HUES64 (cell line): ENCODE measurements at regions not wholly inside any gene's neighbourhood (a gene's known extent, or its start where the extent isn't known, plus 50 kb on each side); places are given as distances from the start of the nearest gene placed in this dataset.

Experiments used
- H3K27ac ChIP-seq: 2 replicates; pipeline ENCODE4 v1.7.0; 2013; ENCODE audit warnings: low read depth, low read length, inconsistent platforms
- H3K27me3 ChIP-seq: 2 replicates; pipeline ENCODE4 v1.6.1; 2013; ENCODE audit warnings: mild to moderate bottlenecking, low read length; ENCODE audit not compliant: insufficient read depth
- H3K36me3 ChIP-seq: 2 replicates; pipeline ENCODE4 v1.6.1; 2013; ENCODE audit warnings: mild to moderate bottlenecking, low read length; ENCODE audit not compliant: insufficient read depth
- H3K4me1 ChIP-seq: 2 replicates; pipeline ENCODE4 v1.6.1; 2013; ENCODE audit warnings: mild to moderate bottlenecking, low read length, moderate library complexity; ENCODE audit not compliant: insufficient read depth
- H3K4me3 ChIP-seq: 2 replicates; pipeline ENCODE4 v1.5.1; 2013; ENCODE audit warnings: mild to moderate bottlenecking, low read length, moderate library complexity
- H3K9ac ChIP-seq: 2 replicates; pipeline ENCODE4 v1.6.1; 2013; ENCODE audit warnings: mild to moderate bottlenecking, low read depth, low read length
- H3K9me3 ChIP-seq: 2 replicates; pipeline ENCODE4 v1.6.1; 2013; ENCODE audit warnings: low read depth, low read length; ENCODE audit not compliant: insufficient read depth
- WGBS: fragments of 150-250, 120-280 bp; methylation state at CpG from one replicate; pipeline ENCODE4 v1.1.7; 2013; ENCODE audit warnings: missing lambda C conversion rate; 5-methylcytosine and 5-hydroxymethylcytosine counted together

DNA sequence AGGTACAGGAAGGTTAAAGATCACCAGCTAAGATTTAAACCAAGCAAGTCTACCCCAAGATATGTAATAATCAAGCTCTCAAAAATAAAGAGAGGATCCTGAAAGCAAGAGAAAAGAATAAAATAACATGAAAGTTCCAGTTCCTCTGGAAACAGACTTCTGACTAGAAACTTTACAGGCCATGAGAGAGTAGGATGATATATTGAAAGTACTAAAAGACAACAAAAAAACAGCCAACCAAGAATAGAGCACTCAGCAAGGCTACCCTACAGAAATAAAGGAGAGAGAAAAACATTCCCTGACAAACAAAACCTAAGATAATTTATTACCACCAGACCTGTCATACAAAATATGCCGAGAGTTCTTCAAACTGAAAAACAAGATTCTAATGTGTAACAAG lies 450.5 kb downstream of the ARAP2 start:
- H3K27me3 ChIP-seq, result no peaks in the 10 kb centered on the region
- no peak overlapping the region for H3K9ac ChIP-seq

DNA sequence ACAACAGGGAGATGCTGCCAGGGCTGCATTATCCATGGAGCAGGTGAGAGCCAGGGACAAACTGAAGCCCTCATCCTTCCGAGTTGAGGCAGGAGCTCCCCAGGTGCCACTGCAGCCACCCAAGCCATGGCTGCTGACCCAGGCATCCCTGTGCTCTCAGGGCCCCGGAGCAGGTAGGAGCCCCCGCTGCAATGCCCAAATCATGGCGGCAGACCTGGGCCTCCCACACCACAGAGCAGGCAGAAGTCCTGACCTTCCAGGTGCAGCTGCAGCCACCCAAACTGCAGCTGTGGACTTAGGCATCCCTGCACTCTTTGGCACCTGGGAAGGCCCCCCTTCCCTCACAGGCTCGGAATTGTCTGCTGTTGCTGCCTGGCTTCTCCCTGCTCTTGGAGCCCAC lies 443.6 kb downstream of the ARAP2 start:
- no peaks in the 10 kb centered on the region for H3K36me3 ChIP-seq
- no peaks in the 10 kb centered on the region for H3K27me3 ChIP-seq
- no peak overlapping the region for H3K9ac ChIP-seq
- no peak overlapping the region for H3K27ac ChIP-seq
- WGBS, result 95% methylated on average over 5 of the region's 5 CpGs
- H3K4me3 ChIP-seq, result no peak overlapping the region
- H3K4me1 ChIP-seq, result no peaks in the 10 kb centered on the region
- peaks cover 21% of the 10 kb centered on the region; the same call in 1 of the 2 replicates for H3K9me3 ChIP-seq

More for the DNA sequence above, 450.5 kb downstream of the ARAP2 start:
- Histone ChIP-seq H3K4me3 (no peak overlapping the region), H3K4me1 (no peaks in the 10 kb centered on the region), H3K9me3 (peaks cover 20% of the 10 kb centered on the region; the same call in 1 of the 2 replicates), H3K36me3 (no peaks in the 10 kb centered on the region), H3K27ac (no peak overlapping the region)
- WGBS, result no CpG with 5 or more reads among the region's 1 CpG

DNA sequence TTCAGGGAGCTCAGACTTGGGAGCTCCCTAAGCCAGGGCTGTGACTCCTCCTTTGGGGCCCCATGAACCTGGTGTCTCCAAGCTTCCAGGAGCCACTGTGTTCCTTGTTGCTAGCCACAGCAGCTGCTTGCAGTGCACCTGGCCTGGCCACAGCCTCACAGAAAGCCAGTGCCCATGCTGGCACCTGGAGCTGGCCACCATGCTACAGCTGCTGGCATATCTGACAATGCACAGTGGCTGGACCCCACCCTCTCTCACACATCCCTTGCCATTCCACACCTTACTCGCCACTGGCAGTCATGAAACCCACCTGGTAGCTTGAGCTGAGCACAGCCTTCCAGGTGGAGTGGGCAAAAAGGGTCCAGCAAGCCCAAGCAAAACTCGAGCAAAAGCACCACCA lies 441.7 kb downstream of the ARAP2 start:
- H3K27ac ChIP-seq, result no peak overlapping the region
- no peaks in the 10 kb centered on the region for H3K4me1 ChIP-seq
- no peaks in the 10 kb centered on the region for H3K36me3 ChIP-seq
- 0 out of 2 replicates have a peak, but pooled peaks cover 4% of the 10 kb centered on the region for H3K9me3 ChIP-seq
- 92% methylated on average over 2 of the region's 2 CpGs for WGBS
- H3K4me3 ChIP-seq, result no peak overlapping the region
- no peaks in the 10 kb centered on the region for H3K27me3 ChIP-seq
- no peak overlapping the region for H3K9ac ChIP-seq

DNA sequence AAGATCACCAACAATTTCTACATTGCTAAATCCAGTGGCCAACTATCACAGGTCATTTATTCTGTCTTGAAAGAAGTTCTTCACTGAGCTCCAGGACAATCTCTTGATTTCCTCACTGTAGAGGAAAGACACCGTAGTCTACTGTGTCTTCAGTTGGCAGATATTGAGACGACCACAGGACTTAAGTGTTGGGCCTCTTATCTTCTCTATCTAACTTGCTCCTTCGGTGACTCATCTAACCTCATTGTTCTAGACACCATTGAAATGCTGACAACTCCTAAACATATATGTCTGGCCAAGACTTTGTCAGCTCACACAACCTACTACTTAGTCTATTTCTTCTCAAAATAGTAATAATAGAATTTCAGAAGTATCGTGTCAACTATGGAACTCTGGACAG lies 425.8 kb downstream of the ARAP2 start:
- no peak overlapping the region for H3K27ac ChIP-seq
- WGBS, result 88% methylated on average over 4 of the region's 4 CpGs
- no peak overlapping the region for H3K4me3 ChIP-seq
- no peaks in the 10 kb centered on the region for H3K9me3 ChIP-seq
- no peaks in the 10 kb centered on the region for H3K36me3 ChIP-seq
- H3K9ac ChIP-seq, result no peak overlapping the region
- no peaks in the 10 kb centered on the region for H3K27me3 ChIP-seq
- no peaks in the 10 kb centered on the region; the same call in 1 of the 2 replicates for H3K4me1 ChIP-seq

DNA sequence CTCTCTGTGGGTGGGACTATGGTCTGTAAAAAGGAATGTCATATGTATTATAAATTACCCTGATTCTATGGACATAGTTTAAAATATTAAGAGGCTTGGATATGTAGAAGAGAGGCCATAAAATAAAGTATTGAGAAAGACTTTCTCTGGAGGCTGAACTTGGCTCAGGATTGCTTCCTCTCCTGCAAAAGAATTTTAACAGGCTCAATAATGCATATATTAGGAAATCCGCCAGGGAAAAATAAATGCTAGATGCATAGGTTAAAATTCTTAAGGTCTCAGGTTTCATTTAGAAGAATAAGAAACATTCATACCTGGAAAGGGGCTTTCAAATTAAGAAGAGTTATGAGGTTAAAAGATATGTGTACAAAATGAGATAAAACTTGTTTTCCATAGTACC lies 424.3 kb downstream of the ARAP2 start:
- Histone ChIP-seq H3K27me3 (no peaks in the 10 kb centered on the region), H3K4me1 (no peaks in the 10 kb centered on the region; the same call in 1 of the 2 replicates), H3K9me3 (no peaks in the 10 kb centered on the region), H3K36me3 (no peaks in the 10 kb centered on the region), H3K4me3 (no peak overlapping the region), H3K27ac (no peak overlapping the region), H3K9ac (no peak overlapping the region)
- 100% methylated on average over 1 of the region's 1 CpG for WGBS

DNA sequence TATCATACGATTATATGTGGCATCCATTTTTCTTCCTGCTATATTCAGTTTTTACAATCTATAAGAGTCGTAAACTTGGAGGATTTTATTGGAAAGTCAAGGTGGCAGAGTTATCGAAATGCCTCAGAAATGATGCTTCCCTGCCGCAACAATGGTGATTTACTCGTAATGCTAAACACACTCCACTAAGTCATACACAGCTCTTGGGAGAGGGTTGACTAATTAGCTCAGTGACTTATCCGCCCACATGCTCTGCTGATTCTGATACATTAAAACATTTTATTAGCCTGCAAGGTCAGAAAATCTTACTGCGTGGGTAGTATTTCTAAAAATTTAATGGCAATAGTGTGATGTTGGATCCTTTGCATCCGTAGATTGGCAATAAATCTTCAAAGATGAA lies 420.1 kb downstream of the ARAP2 start:
- no peaks in the 10 kb centered on the region for H3K36me3 ChIP-seq
- H3K27ac ChIP-seq, result no peak overlapping the region
- H3K4me1 ChIP-seq, result no peaks in the 10 kb centered on the region; the same call in 1 of the 2 replicates
- H3K4me3 ChIP-seq, result no peak overlapping the region
- 93% methylated on average over 6 of the region's 8 CpGs for WGBS
- H3K9ac ChIP-seq, result no peak overlapping the region
- H3K27me3 ChIP-seq, result no peaks in the 10 kb centered on the region
- H3K9me3 ChIP-seq, result no peaks in the 10 kb centered on the region

DNA sequence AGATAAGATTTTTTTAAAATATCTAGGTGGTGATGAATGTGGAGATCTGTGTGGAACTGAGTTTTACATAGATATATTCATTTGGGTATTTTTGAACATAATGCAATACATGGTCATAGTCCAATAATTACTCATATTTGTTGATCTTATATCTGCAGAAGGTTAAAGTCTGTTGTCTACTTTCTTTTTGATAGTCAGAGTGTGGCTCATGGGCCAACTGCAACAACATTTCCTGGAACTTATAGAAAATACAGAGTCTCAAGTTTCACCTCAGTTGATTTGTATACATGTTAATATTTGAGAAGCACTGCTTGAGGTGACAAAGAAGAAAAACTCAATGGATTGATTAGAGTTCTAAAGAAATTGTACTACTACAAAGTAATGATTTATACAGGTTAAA lies 408.4 kb downstream of the ARAP2 start:
- Histone ChIP-seq H3K4me1 (no peaks in the 10 kb centered on the region), H3K27ac (no peak overlapping the region), H3K4me3 (no peak overlapping the region), H3K36me3 (no peaks in the 10 kb centered on the region), H3K27me3 (no peaks in the 10 kb centered on the region), H3K9me3 (no peaks in the 10 kb centered on the region), H3K9ac (no peak overlapping the region)

DNA sequence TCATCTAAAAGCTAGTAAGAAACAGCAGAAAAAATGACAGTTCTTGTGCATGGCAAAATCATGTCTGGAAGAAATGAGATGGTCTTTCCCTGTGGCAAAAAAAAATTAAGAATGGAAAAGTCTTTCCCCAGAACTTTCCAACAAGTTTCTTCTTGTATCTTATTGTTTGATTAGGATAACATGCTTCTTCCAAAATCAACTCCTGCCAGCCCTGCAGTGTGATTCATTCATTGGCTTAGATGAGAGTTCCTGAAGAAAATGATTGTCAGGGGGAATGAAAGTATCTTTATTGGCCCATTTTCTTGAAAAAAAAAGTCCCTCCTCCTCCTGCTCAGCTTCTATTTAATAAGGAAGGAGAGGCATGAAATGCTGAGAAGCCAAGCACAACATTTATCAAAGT lies 407.7 kb downstream of the ARAP2 start:
- Histone ChIP-seq H3K9ac (no peak overlapping the region), H3K27ac (no peak overlapping the region), H3K27me3 (no peaks in the 10 kb centered on the region), H3K4me3 (no peak overlapping the region), H3K36me3 (no peaks in the 10 kb centered on the region), H3K4me1 (no peaks in the 10 kb centered on the region), H3K9me3 (no peaks in the 10 kb centered on the region)

DNA sequence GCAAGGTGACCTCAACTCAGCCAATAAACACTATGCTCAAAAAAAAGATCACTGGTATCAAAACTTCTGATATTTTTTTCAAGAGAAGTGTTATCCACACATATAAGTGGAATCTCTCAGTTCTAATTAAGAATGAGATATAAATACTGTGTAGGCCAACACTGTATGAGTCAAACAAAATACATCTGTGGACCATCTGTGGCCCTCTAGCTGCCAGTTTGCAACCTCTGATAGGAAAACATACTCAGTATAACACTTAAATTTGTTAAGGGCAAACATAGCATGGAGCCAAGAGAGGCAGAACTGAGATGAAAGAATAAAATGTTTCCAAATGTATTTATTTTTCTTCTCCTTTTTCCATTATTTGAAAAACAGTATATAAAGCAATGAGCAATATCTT lies 377.3 kb downstream of the ARAP2 start:
- H3K4me1 ChIP-seq, result no peaks in the 10 kb centered on the region
- no peak overlapping the region for H3K27ac ChIP-seq
- H3K9me3 ChIP-seq, result no peaks in the 10 kb centered on the region
- H3K4me3 ChIP-seq, result no peak overlapping the region
- no peaks in the 10 kb centered on the region for H3K36me3 ChIP-seq
- H3K9ac ChIP-seq, result no peak overlapping the region
- no peaks in the 10 kb centered on the region for H3K27me3 ChIP-seq

DNA sequence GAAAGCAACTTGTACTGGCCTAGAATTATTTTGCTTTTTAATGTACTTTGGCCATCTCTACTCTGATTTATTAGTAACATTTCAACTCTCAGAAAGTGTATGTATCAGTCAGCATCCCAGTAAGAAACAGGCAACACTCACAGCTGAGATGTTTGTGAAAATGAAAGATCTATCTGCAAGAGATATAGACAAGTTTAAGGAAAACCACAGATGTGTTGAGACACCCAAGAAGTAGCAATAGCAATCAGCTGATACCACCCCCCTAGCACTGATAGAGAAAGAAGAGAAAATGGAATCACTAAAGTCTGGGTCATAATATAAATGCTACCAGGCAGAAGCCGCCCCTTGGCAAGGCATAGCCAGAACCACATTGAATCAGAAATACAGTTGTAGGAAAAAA lies 372.0 kb downstream of the ARAP2 start:
- Histone ChIP-seq H3K4me1 (no peaks in the 10 kb centered on the region), H3K27me3 (no peaks in the 10 kb centered on the region), H3K4me3 (no peak overlapping the region), H3K9me3 (no peaks in the 10 kb centered on the region), H3K9ac (no peak overlapping the region), H3K27ac (no peak overlapping the region), H3K36me3 (no peaks in the 10 kb centered on the region)
- 100% methylated on average over 1 of the region's 1 CpG for WGBS

DNA sequence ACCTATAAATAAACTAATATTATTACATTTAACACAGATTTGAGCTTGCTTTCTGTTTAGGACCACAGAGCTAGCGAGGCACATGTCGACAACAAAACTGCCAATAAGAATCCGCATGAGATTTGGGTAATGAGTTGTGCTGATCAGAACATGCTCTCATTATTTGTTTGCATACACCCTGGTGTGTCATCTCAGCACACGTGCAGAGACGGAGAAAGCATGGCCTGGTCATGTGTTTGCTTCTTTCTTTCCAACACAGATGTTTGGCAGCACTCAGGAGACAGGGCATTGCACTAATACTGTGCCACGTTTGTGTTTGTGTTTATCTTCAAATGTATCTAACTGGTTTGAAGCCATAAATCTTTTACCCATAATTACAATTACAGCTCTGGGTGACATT lies 364.8 kb downstream of the ARAP2 start:
- Histone ChIP-seq H3K36me3 (no peaks in the 10 kb centered on the region), H3K4me1 (no peaks in the 10 kb centered on the region), H3K9me3 (no peaks in the 10 kb centered on the region), H3K4me3 (no peak overlapping the region), H3K9ac (no peak overlapping the region), H3K27me3 (no peaks in the 10 kb centered on the region), H3K27ac (no peak overlapping the region)
- 95% methylated on average over 5 of the region's 6 CpGs for WGBS

DNA sequence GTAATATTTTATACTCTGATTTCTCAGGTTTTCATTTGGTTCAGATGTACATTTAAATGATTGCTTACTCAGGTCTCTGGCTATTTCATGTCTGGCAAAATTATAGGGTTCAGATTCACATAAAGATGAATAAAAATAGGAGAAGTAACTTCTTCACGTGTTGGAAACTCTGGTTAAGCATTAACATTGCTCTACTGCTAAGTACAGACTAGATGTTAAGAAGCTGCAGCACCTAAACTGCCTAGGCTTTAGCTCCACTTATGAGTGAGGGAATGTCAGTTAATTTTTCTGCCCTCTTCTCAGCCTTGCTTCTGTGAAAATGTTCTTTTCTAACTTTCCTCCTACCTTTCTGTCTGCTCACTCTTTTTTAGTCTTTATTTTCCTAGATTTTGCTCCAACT lies 361.2 kb downstream of the ARAP2 start:
- H3K27me3 ChIP-seq, result no peaks in the 10 kb centered on the region
- H3K4me3 ChIP-seq, result no peak overlapping the region
- no peak overlapping the region for H3K27ac ChIP-seq
- 79% methylated on average over 1 of the region's 1 CpG for WGBS
- no peaks in the 10 kb centered on the region for H3K36me3 ChIP-seq
- no peak overlapping the region for H3K9ac ChIP-seq
- H3K9me3 ChIP-seq, result no peaks in the 10 kb centered on the region
- H3K4me1 ChIP-seq, result no peaks in the 10 kb centered on the region
